AG09319 (cell line): ENCODE measurements at regions not wholly inside any gene's neighbourhood (a gene's known extent, or its start where the extent isn't known, plus 50 kb on each side); places are given as distances from the start of the nearest gene placed in this dataset.
A peak's percentile ranks its signal among the peaks of the same experiment; 100 is the strongest.

ENCODE experiments used
- DNase-seq: peaks from one replicate; pipeline ENCODE4 v3.0.0-alpha.2; 2010; ENCODE audit warnings: low read depth; ENCODE audit errors: extremely low read depth
- TF ChIP-seq, protein P1 (sequence below): IDR thresholded peaks from 2 replicates; pipeline ENCODE4 v1.5.1; 2011; ENCODE audit warnings: low read depth, mild to moderate bottlenecking, inconsistent platforms, low read length, moderate library complexity

DNA sequence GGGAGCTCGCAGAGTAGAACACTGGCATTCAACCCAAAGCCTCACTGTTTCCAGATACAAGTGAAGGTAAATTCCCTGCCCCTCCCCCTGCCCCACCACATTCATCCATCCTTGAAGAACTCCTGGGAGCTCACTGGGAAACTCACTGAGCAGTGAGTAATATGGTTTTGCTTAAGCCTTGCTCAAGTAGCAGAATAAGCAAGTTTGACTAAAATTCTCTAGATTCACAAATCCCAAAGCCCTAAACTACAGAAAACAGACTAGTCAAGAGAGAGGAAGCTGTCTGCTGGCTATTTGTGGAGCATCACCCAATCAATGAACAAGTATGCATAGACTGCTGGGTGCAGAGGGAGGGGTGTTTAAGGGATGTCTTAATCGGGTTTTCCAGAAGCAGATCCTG is 82.1 kb downstream of the UNC5CL start:
- TF ChIP-seq, protein P1, sequence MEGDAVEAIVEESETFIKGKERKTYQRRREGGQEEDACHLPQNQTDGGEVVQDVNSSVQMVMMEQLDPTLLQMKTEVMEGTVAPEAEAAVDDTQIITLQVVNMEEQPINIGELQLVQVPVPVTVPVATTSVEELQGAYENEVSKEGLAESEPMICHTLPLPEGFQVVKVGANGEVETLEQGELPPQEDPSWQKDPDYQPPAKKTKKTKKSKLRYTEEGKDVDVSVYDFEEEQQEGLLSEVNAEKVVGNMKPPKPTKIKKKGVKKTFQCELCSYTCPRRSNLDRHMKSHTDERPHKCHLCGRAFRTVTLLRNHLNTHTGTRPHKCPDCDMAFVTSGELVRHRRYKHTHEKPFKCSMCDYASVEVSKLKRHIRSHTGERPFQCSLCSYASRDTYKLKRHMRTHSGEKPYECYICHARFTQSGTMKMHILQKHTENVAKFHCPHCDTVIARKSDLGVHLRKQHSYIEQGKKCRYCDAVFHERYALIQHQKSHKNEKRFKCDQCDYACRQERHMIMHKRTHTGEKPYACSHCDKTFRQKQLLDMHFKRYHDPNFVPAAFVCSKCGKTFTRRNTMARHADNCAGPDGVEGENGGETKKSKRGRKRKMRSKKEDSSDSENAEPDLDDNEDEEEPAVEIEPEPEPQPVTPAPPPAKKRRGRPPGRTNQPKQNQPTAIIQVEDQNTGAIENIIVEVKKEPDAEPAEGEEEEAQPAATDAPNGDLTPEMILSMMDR: no peak
- no peak for DNase-seq

DNA sequence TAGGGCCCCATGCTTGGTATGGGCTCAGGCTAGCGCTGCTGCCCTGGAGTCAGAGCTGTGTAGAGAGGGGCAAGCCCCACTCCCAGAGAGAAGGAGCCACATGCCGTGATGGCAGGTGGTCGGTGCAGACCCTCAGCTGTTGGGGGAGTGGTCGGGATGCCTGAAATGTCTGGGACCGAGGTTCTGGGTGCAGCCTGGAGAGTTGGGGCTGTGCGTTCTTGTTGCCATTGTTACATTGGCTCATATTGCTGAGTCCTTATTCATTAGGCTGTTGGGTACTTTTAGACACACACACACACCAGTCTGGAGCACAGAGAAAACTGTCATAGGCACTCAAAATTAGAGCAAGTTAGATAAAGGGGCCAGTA is 83.9 kb downstream of the UNC5CL start:
- TF ChIP-seq, protein P1: no peak
- DNase-seq: no peak

DNA sequence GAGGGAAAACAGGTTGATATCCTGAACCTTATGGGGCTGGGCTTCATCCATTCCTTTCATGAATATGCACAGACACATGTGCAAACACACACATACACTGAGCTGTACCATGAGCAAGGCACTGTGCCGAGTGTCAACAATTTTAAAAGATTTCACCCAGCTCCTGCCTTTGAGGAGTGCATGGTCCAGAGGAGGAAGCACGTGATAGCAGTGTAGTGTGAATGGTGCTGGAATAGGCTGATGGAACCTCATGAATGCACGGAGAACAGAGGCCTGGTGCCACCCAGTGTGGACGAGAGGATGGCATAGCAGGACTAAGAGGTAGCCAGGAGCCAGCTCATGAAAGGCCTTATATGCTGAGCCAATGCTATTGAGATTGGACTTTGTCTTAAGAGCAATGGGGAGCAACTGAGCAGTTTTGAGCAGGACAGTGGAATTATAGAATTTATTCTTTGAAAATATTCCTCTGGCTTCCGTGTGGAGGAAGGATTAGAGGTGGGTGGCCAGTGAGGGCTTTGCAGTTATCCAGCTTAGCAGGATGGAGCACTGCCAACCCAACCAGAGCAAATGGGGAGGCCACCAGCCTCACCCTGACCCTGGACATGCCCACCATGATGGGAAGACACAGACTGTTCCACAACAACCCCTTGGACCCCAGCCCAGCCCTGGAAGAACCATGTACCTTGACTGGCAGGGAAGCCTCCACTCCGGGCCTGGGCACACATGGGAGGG is 84.4 kb downstream of the UNC5CL start:
- TF ChIP-seq, protein P1: no peak
- DNase-seq: no peak

DNA sequence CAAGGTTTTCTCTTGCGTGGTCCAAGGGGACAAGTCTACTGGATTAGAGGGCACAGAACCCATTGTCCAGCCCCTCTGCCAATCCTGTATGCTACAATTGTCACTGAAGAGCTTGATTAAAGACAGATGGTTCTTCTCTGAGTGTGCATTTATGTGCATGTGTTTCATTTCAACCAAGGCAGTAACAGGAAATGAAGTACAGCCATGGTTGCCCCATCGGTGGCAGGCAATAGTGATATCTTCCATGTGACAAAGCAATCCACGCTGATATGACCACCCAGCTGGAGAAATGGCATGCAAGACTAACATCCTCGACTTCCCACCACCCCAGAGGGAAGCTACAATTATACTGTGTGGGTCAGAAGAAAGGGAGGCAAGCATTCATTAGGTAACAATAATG is 85.5 kb downstream of the UNC5CL start:
- peak; percentile 44 for DNase-seq
- TF ChIP-seq, protein P1: no peak

DNA sequence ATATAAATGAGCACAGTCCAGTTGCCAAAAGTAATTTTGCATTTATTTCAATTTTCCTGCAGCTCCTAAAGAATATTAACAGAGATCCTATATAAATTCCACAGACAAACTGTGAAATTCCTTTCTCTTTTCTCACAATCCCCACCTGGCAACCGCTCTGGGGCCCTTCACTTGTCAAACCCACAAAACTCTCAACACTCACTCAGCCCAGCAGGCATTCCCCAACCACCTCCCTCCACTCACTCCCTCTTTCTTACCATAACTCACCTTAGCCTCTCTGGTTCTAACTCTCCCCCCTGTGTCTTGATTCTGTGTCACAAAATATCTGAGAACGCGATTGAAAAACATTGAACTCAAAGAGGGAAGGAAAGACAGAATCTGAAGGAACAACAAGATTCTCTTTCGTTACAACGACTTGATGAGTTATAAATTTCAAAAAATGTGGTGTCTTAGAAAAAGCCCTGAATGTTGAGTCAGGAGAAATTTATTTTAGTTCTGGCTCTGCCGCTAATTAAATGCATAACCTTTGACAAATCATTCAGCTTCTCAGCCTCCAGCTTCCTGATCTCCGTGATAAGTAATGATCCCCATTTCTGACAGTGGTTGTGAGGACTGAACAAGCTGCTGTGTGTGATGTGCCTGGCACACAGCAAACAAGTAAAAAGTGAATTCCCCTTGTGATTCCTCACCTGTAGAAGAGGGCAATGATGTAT is 87.9 kb downstream of the UNC5CL start:
- no peak for DNase-seq

DNA sequence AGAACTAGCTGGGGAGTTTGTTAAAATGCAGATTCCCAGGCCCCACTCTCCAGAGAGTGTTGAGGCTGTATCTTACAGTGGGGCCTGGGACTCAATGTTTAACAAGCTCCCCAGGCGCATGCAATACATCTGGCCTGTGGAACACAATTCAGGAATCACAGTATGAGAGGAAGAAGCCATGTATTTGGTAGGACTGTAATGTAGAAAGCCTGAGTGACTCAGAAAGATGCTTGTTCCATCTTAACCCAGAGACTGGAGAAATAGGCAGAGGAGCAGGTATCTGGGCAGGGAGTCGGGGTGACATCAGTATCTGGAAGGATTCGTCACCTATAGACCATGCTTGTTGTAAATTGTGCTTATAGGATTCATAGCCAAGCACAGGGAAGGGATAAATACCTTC is 90.5 kb downstream of the UNC5CL start:
- no peak for DNase-seq
- TF ChIP-seq, protein P1: no peak

More for the DNA sequence above, 87.9 kb downstream of the UNC5CL start:
- TF ChIP-seq, protein P1: no peak

DNA sequence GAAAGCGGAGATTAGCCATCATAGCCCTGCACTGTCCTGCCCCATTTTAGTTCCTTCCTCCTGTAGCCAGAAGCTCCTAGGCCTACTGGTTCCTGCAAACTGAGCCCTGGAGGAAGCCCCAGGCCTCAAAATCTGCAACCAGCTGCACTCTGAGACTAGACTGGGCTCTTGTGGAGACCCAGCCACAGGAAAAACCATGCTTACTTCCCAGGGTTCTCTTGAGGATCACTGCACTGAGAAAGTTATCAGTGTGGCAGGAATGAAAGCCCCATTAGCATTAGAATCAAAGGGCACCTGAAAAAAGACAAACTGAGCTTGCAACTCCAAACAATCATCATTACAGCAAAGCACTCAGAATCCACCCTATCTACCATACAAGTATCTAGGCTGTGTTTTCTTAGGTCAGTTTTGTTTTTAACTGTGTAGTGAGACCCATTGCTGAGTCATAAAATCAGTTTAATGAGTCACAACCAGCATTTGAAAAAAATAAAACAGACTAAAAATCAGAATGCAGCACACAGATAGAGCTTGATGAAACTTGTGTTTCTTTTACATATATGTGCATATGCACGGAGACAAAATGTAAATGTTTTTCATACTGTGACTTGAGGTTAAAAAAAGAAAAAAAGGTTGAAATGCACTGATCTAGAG is 91.0 kb downstream of the UNC5CL start:
- TF ChIP-seq, protein P1: no peak
- no peak for DNase-seq
